ENCODE measurements at regions not wholly inside any gene's neighbourhood (a gene's known extent, or its start where the extent isn't known, plus 50 kb on each side); places are given as distances from the start of the nearest gene placed in this dataset.
A peak's percentile ranks its signal among the peaks of the same experiment; 100 is the strongest.

DNA sequence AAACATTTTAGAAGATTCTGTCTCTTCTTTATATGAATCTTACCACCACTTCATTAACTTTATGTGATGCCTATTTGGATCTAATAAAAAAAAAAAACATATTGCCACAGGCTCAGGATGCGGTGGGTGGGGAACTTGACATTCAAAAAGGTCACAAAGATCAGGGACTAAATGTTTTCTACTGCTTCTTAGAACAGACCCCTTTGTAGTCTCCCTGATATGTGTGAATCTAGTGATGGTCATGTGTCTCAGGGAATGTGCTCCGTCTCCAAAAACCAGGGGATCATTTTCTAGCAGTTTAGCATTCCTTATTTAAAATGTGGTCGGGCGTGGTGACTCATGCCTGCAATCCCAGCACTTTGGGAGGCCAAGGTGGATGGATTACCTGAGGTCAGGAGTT, 807.8 kb upstream of the CHAC2 start:
- DNase-seq (ENCODE audit: low spot score): no peak
- FAIRE-seq: no peak

GRCh38 chr2:52956766-52957165, 810.8 kb upstream of the CHAC2 start:
- no peak for DNase-seq (ENCODE audit: low spot score)

GRCh38 chr2:52956118-52956517, 811.5 kb upstream of the CHAC2 start:
- DNase-seq (ENCODE audit: low spot score) (no peak), FAIRE-seq (no peak)

More at GRCh38 chr2:52956766-52957165, 810.8 kb upstream of the CHAC2 start:
- no peak for FAIRE-seq

DNA sequence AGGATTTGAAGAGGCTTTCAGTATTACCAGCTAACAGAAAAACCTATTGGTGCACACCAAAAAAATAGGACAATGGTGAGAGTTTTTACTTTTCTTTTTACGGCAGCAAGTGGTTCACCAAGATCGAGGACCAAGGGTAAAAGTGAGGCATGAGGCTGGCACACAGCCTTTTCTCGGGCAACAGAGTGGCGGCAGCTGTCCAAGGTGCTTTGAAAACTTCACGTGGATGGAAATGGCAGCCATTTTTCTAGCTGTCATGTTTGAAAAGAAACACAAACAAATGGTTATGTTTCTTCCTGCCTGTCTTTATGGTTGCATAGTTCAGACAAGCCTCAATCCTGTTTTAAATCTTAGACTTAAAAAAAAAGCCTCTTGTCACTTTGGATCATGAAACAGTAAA, 812.5 kb upstream of the CHAC2 start:
- FAIRE-seq (no peak), DNase-seq (ENCODE audit: low spot score) (no peak)

DNA sequence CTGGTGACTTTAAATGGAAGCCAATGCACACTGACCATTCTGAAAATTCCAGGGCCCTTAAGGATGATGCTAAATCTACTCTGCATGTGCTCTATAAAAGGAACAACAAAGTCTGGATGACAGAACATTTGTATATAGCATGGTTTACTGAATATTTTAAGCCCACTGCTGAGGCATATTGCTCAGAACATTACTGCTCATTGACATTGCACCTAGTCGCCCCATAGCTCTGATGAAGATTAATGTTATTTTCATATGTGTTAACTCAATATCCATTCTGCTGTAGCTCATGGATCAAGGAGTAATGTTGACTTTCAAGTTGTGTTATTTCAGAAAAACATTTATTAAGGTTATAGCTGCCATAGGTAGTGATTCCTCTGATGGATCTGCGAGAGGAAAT, 827.5 kb upstream of the CHAC2 start:
- DNase-seq (ENCODE audit: low spot score): no peak

DNA sequence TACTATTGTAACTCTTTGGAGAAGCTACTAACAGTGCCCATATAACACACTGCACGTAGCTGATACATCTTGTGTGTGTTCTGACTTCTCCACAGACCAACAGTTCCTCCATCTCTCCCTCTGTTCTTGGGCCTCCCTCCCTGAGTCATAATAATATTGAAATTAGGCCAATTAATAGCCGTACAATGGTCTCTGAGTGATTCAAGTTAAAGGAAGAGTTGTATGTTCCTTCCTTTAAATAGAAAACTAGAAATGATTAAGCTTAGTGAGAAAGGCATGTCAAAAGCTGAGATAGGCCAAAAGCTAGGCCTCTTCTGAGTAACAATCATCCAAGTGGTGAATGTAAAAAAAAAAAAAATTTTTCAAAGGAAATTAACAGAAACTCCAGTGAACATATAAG, 828.4 kb upstream of the CHAC2 start:
- no peak for FAIRE-seq
- DNase-seq (ENCODE audit: low spot score): no peak

More for the DNA sequence above, 827.5 kb upstream of the CHAC2 start:
- no peak for FAIRE-seq

DNA sequence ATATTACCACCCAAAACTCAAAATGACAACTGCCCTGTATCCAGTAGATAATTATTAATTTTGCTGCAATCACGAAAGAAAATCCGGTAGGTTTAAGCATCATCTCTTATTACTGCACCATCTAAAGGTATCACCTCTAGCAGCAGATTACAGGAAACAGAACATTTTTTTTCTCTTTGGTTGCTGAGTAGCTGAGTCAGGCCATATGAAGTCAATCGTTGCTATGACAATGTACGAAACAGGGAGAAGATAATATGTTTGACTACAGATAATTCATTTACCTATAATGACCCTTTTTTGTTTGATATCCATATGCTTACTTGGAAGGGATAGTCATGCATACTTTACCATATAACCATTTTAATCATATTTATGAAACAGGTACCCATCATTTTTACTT, 831.6 kb upstream of the CHAC2 start:
- DNase-seq (ENCODE audit: low spot score): no peak
- FAIRE-seq: no peak

GRCh38 chr2:52934920-52935640, 832.5 kb upstream of the CHAC2 start:
- DNase-seq (ENCODE audit: low spot score) (no peak), FAIRE-seq (no peak)

DNA sequence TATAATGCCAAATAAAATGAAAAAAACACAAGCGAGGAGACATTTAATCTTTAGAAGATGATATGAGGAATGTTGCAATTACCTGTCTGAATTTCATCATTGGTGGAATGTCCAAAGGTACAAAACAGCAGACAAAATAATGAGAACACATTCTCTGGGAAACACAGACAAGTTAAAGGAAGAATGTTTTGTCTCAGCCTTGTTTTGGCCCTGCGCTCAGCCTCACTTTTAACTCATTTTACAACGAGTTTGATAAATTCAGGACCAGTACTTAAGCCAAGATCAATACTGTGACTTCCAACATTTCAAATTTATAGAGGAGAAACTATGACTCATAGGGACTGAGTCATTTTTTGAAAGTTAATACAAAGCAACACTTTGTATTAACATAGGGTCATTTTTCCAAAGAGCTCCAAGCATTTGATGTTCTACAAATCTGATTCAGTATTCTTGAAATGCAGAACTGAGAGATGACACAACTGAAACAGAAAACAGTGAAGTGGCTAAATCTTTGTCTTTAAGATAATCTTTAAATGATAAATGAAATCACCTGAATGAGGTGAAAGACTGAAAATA, 833.2 kb upstream of the CHAC2 start:
- FAIRE-seq (peak; percentile 52), DNase-seq (ENCODE audit: low spot score) (no peak)

DNA sequence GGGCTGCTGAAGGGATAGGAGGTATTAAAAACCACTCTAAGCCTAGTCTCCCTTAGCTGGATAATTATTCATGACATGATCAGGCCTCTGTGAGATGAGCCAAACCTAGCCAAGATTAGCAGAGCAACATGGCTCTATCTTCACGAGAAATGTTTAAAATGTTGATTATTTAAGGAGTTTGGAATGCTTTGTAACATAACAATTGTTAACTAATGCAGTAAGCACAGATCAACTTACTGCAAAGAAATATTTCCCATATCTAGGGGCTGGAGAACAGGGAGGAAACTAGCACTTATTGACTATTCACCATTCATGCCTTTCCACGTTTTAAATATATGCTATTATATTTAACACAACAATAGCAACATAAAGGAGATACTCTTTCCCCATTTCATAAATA, 833.7 kb upstream of the CHAC2 start:
- FAIRE-seq: no peak
- no peak for DNase-seq (ENCODE audit: low spot score)

DNA sequence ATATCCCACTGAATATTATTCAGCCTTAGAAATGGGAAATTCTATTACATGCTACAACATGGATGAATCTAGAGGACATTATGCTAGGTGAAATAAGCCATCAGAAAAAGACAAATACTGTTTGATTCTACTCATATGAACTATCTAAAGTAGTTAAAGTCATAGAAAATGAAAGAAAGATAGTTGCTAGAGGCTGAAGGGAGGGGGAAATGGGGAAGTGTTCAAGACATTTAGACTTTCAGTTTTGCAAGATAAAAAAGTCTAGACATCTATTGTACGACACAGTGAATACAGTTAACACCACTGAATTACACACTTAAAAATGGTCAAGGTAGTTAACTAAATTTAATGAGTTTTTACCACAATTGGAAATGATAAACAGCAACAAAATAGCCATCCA, 835.9 kb upstream of the CHAC2 start:
- FAIRE-seq (no peak), DNase-seq (ENCODE audit: low spot score) (no peak)

GRCh38 chr2:52929412-52929811, 838.2 kb upstream of the CHAC2 start:
- FAIRE-seq: no peak
- no peak for DNase-seq (ENCODE audit: low spot score)

DNA sequence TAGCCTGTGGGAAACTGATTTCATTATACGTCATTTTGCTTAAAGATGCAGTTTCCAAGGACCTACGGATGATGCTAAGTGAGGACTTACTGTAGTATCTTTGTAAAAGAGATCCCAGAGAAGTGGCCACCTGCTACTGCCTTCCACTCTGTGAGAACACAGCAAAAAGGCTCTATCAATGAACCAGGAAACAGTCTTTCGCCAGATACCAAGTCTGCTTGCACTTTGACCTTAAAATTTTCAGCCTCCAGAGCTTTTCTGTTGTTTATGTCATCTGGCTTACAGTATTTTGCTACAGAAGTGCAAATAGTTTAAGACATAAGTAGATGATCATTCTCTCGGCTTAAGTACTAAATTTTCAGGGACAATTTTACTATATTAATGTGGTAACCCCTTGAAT, 847.9 kb upstream of the CHAC2 start:
- no peak for FAIRE-seq

GRCh38 chr2:52918551-52918950, 849.1 kb upstream of the CHAC2 start:
- DNase-seq (ENCODE audit: low spot score): no peak
- no peak for FAIRE-seq

More for the DNA sequence above, 847.9 kb upstream of the CHAC2 start:
- DNase-seq (ENCODE audit: low spot score): no peak

- FAIRE-seq (no peak), DNase-seq (ENCODE audit: low spot score) (no peak)
Measured at GRCh38 chr2:52916981-52917380, 850.6 kb upstream of the CHAC2 start.

DNA sequence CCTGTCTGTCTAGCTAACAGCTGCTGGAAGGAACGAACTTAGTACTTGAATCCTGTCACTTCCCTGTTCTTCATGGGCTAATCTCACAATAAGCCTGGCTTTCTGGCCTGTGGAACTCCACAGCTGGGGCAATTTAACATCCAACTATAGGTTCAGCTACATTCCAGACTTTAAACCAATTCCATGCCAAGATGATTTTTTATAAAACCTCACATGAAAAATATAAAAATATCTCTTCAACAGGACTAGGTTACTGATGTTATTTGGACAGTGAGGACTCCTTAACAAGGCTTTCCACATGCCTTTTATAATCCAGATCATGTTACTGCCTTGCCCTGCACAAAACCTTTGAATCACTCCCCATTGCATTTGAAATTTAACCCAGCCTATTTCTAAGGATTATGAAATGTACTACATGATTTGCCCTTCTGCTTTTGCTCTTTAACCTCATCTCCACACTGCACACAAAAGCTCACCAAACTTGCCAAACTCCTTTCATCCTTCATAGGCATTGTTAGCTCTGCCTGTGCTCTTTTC, 863.2 kb upstream of the CHAC2 start:
- FAIRE-seq (no peak), DNase-seq (ENCODE audit: low spot score) (no peak)

DNA sequence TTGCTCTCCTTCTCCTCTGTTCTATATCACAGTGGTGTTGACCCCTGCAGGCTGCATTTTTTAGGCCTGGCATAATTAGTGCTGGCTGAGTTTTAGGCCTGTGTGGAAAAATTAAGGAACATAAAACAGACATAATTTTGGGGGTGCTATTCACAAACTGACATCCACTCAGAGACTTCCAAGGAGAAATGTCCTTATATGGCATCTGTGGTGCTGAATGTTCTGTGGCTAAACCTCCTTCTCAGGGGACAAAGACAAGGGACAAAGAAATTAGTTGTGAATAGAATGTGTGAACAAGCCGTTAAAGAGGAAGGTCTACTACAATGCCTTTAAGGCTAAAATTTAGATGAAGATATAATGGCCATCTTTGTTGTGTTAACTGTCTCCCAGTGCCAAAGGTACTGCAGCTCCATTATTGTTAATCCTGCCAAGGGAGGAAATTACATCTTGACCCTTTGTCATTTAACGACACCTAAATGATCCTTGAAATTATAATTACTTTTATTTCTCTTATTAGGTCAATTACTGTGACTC, 870.0 kb upstream of the CHAC2 start:
- FAIRE-seq: no peak

DNA sequence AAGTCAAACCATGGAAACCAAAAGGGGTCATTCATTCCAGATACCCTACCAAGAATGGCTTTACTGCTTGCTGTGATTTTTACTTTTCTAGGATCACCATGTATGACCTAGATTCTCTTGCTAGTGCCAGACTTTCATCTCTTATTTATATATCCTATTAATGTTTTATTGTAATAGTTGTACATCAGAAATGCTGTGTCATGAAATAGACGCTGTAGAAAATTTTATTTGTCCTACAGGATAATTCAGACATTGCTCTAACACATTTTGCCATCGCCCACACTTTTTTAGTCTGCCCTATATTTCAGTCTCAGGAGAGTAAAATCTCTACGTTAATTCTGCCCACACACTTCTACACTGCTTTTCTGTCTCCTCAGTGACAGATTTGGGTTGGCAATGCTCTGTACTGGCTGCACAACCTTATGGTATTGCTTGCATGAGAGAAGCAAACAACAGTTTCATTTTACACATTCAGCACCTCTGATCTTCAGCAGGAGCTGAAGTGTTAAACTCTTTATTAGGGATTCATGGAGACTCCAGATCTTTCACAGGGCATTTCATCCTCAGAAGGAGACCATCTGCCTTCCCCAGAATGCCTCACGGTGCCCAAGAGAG, 871.8 kb upstream of the CHAC2 start:
- FAIRE-seq: no peak

More for the DNA sequence above, 870.0 kb upstream of the CHAC2 start:
- DNase-seq (ENCODE audit: low spot score): no peak

DNA sequence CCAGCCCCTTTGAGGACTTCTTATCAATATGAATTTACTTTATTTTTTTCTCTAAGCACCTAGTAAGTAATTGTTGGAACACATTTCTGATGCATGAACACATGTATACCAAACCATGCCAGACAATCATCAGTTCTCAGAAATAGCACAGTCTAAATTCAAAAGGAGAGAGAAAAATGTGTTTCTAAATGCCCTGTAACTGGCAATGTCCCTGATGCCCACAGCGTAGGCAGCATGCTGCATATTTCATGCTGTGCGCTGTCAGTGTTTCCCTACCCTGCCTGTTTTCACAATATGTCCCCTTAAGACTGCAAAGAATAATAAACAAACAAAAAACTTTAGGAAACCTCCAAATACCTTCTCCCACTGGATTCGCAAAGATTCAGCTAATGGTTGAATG, 881.0 kb upstream of the CHAC2 start:
- DNase-seq (ENCODE audit: low spot score) (no peak), FAIRE-seq (no peak)

More for the DNA sequence above, 871.8 kb upstream of the CHAC2 start:
- DNase-seq (ENCODE audit: low spot score): no peak

GRCh38 chr2:52884761-52885352, 882.7 kb upstream of the CHAC2 start:
- DNase-seq (ENCODE audit: low spot score) (no peak), FAIRE-seq (no peak)

DNA sequence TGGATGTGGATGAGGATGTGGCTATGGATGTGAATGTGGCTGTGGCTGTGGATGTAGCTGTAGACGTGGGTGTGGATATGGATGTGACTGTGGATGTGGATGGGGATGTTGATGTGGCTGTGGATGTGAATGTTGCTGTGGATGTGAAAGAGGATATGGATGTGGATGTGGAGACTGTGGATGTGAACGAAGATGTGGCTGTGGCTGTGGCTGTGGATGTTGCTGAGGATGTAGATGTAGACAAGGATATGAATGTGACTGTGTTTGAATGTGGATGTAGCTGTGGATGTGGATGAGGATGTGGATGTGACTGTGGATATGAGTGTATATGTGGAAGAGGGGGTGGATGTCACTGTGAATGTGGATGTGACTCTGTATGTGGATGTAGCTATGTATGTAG, 884.6 kb upstream of the CHAC2 start:
- DNase-seq (ENCODE audit: low spot score) (no peak), FAIRE-seq (no peak)

DNA sequence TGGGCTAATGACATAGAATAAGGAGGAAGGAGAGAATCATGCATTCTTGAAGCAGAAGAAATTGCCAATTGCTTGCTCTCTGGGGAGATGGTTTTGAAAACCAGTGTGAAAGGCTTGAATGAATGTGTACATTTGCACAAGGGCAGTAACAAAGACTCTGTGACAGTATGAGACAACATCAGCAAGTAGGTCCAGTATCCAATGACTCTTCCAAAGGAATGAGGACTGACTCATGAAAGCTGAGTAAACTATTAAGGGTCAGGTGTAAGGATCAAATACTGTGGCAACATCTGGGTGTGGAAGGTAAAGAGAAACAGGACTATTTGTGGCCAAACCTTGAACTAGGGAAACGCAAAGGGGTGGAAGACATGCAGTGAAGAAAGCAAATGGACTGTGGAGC, 886.0 kb upstream of the CHAC2 start:
- no peak for DNase-seq (ENCODE audit: low spot score)
- FAIRE-seq: no peak
